Cardiac fibroblast (primary cell): ENCODE measurements at regions not wholly inside any gene's neighbourhood (a gene's known extent, or its start where the extent isn't known, plus 50 kb on each side); places are given as distances from the start of the nearest gene placed in this dataset.
"Not testable (repeated sequence)": the region's sequence is repeated elsewhere in the genome, so short reads cannot be mapped to it uniquely, and the experiment has no call there.

Source experiments
- DNase-seq, 2 donors: peaks; one replicate each; pipeline versions ENCODE4 v3.0.0 to v3.0.0-alpha.2; 2010; ENCODE audit warnings: low read depth in 2 of 2
- H3K4me3 ChIP-seq, 2 donors: replicated peaks in 1 of 2; 1 replicate in 1 of 2; 2 replicates in 1 of 2; pipeline ENCODE4 v1.5.1; 2011; ENCODE audit warnings: low read depth in 2 of 2, low read length in 2 of 2, mild to moderate bottlenecking in 2 of 2, moderate library complexity in 1 of 2
- TF ChIP-seq, protein P1 (sequence below): IDR thresholded peaks from one replicate; pipeline ENCODE4 v1.5.1; 2011; ENCODE audit warnings: low read depth, mild to moderate bottlenecking, low read length, inconsistent platforms

DNA sequence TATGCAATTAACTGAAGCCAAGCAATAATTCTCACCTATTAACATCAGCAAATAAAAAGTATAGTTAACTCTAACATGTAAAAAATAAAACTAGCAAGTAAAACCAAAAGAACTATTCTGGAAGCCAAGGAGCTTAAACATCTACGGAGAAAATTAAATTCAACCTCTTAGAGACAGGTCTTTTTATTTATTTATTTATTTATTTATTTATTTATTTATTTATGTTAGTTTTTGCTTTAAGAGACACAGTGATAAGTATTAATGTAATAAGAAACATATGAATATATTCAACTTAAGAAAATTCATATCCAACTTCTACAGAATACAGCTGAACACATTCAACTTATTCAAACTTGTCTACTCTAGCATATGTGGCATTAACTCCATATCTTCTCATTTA, 472.1 kb upstream of the IZUMO3 start:
- no peak overlapping the region for H3K4me3 ChIP-seq
- no peak for DNase-seq
- TF ChIP-seq, protein P1, sequence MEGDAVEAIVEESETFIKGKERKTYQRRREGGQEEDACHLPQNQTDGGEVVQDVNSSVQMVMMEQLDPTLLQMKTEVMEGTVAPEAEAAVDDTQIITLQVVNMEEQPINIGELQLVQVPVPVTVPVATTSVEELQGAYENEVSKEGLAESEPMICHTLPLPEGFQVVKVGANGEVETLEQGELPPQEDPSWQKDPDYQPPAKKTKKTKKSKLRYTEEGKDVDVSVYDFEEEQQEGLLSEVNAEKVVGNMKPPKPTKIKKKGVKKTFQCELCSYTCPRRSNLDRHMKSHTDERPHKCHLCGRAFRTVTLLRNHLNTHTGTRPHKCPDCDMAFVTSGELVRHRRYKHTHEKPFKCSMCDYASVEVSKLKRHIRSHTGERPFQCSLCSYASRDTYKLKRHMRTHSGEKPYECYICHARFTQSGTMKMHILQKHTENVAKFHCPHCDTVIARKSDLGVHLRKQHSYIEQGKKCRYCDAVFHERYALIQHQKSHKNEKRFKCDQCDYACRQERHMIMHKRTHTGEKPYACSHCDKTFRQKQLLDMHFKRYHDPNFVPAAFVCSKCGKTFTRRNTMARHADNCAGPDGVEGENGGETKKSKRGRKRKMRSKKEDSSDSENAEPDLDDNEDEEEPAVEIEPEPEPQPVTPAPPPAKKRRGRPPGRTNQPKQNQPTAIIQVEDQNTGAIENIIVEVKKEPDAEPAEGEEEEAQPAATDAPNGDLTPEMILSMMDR, result no peak

DNA sequence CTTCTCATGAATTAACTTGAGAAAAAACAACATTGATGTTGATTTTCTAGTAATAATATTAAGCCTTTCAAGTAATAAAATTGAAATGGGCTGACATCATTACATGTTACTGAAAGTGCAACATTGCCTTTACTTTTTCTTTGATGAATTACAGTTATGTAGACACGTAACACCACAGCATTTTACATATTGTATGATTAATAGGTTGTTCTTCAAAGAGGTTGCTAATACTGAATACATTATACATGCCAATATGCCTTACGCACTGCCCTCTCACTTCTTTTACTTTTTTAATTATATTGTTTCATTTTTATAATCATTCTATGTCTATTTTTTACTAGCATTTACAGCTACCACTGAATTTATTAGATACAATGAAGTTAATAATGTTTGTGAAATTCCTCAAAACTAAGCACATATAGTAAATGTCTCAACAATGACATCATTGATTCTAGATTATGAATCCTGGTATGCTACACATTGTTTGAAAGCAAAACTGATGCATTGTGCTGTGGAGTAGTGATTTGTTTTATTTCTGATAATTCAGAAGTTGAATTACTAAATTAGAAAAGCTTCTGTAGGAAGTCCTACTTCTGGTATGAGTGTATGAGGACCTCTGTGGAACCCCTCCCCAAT, 464.4 kb upstream of the IZUMO3 start:
- DNase-seq, result no peak
- no peak overlapping the region for H3K4me3 ChIP-seq
- TF ChIP-seq, protein P1, result no peak

DNA sequence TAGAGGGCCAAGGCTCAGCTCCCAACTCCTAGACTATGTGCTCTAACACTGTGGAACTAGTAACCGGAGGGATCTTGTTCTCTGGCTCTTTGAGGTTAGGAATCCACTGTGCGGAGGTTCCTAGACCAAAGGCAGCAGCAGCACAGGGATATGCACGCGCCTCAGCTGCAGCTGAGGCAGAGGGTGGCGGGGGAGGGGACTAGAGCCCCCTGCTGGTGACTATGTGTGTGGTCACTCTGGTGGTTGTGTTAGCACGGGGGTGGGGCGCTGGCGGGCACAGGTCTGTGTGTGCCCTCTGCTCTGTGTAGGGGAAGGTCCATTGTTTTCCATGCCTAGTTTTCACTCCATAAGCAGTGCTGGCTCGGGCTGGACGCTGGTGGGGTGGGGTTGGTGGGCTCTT, 458.0 kb upstream of the IZUMO3 start:
- no peak overlapping the region for H3K4me3 ChIP-seq
- TF ChIP-seq, protein P1, result no peak
- DNase-seq, result no peak

DNA sequence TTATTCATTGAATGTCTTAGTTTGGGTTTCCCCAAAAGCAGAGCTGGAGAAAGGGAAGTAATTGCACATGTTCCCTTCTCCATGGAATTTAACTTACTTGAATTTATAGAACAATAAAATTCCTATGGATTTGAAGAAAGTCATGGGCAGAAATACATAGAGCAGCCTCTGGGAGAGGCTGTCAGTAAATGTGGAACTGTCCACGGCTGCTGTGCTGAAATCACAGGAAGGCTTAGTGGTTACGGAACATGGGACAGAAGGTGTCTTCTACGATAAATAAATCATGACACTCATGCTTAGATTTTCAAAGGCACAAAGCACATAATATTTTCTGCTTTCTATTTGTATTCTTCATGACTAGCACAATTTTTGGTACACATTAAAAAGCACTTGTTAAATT, 440.6 kb upstream of the IZUMO3 start:
- H3K4me3 ChIP-seq, result no peak overlapping the region
- TF ChIP-seq, protein P1, result no peak
- no peak for DNase-seq

DNA sequence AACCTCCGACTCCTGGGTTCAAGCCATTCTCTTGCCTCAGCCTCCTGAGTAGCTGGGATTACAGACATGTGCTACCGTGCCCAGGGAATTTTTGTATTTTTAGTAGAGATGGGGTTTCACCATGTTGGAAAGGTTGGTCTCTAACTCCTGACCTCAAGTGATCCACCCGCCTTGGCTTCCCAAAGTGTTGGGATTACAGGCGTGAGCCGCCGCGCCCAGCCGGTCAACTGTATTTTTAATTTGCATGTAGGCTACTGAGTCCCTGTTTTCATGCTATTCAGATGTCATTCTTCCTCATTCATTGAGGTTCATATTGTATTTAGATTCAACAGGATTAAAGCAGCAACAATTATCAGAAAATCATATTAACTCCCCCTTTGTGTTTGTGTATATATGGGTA, 425.1 kb upstream of the IZUMO3 start:
- H3K4me3 ChIP-seq, DNase-seq: not testable (repeated sequence)

DNA sequence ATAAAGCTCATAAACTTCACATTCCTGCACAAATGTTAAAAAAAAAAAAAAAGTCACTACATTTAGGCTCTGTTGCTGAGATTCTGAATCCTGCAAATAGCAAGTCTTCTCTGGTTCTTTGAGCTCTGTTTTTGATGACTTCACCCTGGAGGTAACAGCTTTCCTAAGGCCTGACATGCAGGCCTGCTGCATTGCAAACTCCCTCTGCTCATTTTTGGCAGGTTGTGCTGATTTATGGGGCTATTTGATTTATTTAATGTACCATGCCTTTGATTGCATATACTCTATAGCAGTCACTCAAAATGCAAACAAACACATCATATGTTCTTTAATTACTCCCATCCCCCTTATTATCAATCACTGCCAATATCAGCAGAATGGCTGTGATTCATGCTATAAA, 416.1 kb upstream of the IZUMO3 start:
- DNase-seq, result no peak
- TF ChIP-seq, protein P1, result no peak
- no peak overlapping the region for H3K4me3 ChIP-seq

DNA sequence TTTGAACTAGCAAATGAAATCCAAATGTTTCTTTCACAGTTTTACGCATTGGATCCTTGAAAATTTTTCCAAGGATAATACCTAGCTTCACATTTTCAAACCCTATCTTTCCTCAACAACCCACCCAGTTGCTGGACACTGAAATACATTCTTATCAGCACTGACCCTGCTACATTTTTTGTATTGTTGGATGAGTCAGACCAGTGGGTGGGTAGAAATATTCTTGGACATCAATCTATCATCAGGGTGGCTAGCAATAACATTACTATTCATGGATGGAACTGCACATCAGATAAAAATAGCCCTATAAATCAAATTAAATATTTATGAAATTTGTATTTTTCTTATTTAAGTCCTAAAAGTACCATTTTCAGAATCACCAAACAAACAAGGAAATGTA, 407.4 kb upstream of the IZUMO3 start:
- no peak for DNase-seq
- no peak overlapping the region for H3K4me3 ChIP-seq
- TF ChIP-seq, protein P1, result no peak
